ENCODE measurements at regions not wholly inside any gene's neighbourhood (a gene's known extent, or its start where the extent isn't known, plus 50 kb on each side); places are given as distances from the start of the nearest gene placed in this dataset.

GRCh38 chrX:8971116-8971515 lies 62.8 kb downstream of the FAM9B start:
- Mint-ChIP-seq H3K36me3 (no peaks in the 10 kb centered on the region), H3K4me3 (no peak overlapping the region), H3K27ac (no peak overlapping the region), H3K9me3 (peaks cover 0 to 2% (median 0%) of the 10 kb centered on the region in 3 donors), H3K4me1 (peaks cover 0 to 1% (median 0%) of the 10 kb centered on the region in 3 donors), H3K27me3 (no peaks in the 10 kb centered on the region)

- Mint-ChIP-seq H3K36me3 (no peaks in the 10 kb centered on the region), H3K27me3 (no peaks in the 10 kb centered on the region), H3K4me1 (peaks cover 0 to 1% (median 0%) of the 10 kb centered on the region in 3 donors), H3K9me3 (peaks cover 0 to 5% (median 2%) of the 10 kb centered on the region in 3 donors), H3K4me3 (no peak overlapping the region), H3K27ac (no peak overlapping the region)
Observed at GRCh38 chrX:8969378-8969777, 64.5 kb downstream of the FAM9B start.

- Mint-ChIP-seq H3K4me3 (no peak overlapping the region), H3K27ac (no peak overlapping the region), H3K36me3 (no peaks in the 10 kb centered on the region), H3K4me1 (peaks cover 0 to 1% (median 0%) of the 10 kb centered on the region in 3 donors), H3K27me3 (no peaks in the 10 kb centered on the region), H3K9me3 (peaks cover 5 to 9% (median 8%) of the 10 kb centered on the region in 3 donors)
Observed at GRCh38 chrX:8967461-8967860, 66.5 kb downstream of the FAM9B start.

GRCh38 chrX:8960957-8961468 lies 72.9 kb downstream of the FAM9B start:
- no peaks in the 10 kb centered on the region for H3K36me3 Mint-ChIP-seq
- peaks cover 25% of the 10 kb centered on the region for H3K27me3 Mint-ChIP-seq
- H3K4me1 Mint-ChIP-seq = peaks cover 0 to 15% (median 12%) of the 10 kb centered on the region in 3 donors
- peak overlapping the region in 1 of 3 donors; percentile 30 for H3K27ac Mint-ChIP-seq
- peaks cover 3 to 9% (median 7%) of the 10 kb centered on the region in 3 donors for H3K9me3 Mint-ChIP-seq
- peak overlapping the region in 1 of 4 donors; percentile 2 for H3K4me3 Mint-ChIP-seq

- Mint-ChIP-seq H3K4me1 (peaks cover 0 to 4% (median 4%) of the 10 kb centered on the region in 3 donors), H3K36me3 (no peaks in the 10 kb centered on the region), H3K4me3 (no peak overlapping the region), H3K27ac (no peak overlapping the region), H3K9me3 (no peaks in the 10 kb centered on the region), H3K27me3 (peaks cover 31% of the 10 kb centered on the region)
Observed at GRCh38 chrX:8955511-8955910, 78.4 kb downstream of the FAM9B start.

- peaks cover 8% of the 10 kb centered on the region for H3K27me3 Mint-ChIP-seq
- no peak overlapping the region for H3K27ac Mint-ChIP-seq
- H3K4me3 Mint-ChIP-seq = no peak overlapping the region
- no peaks in the 10 kb centered on the region for H3K4me1 Mint-ChIP-seq
- H3K9me3 Mint-ChIP-seq = peaks cover 0 to 1% (median 0%) of the 10 kb centered on the region in 3 donors
- H3K36me3 Mint-ChIP-seq = peaks cover 1% of the 10 kb centered on the region
Observed at GRCh38 chrX:8946563-8946962, 87.4 kb downstream of the FAM9B start.

- Mint-ChIP-seq H3K27ac (no peak overlapping the region), H3K4me3 (no peak overlapping the region), H3K27me3 (peaks cover 2% of the 10 kb centered on the region), H3K36me3 (peaks cover 5% of the 10 kb centered on the region), H3K4me1 (no peaks in the 10 kb centered on the region), H3K9me3 (peaks cover 4 to 11% (median 7%) of the 10 kb centered on the region in 3 donors)
Observed at GRCh38 chrX:8939322-8939721, 94.6 kb downstream of the FAM9B start.

GRCh38 chrX:8927701-8928100 lies 106.2 kb downstream of the FAM9B start:
- H3K4me3 Mint-ChIP-seq = no peak overlapping the region
- peaks cover 5% of the 10 kb centered on the region for H3K27me3 Mint-ChIP-seq
- no peak overlapping the region for H3K27ac Mint-ChIP-seq
- peaks cover 0 to 2% (median 0%) of the 10 kb centered on the region in 3 donors for H3K9me3 Mint-ChIP-seq
- peaks cover 0 to 1% (median 0%) of the 10 kb centered on the region in 3 donors for H3K4me1 Mint-ChIP-seq
- no peaks in the 10 kb centered on the region for H3K36me3 Mint-ChIP-seq

GRCh38 chrX:8927066-8927635 lies 106.8 kb downstream of the FAM9B start:
- H3K4me3 Mint-ChIP-seq = no peak overlapping the region

GRCh38 chrX:8921615-8922014 lies 112.3 kb downstream of the FAM9B start:
- Mint-ChIP-seq H3K9me3 (no peaks in the 10 kb centered on the region), H3K4me3 (no peak overlapping the region), H3K27me3 (peaks cover 4% of the 10 kb centered on the region), H3K4me1 (peaks cover 0 to 1% (median 0%) of the 10 kb centered on the region in 3 donors), H3K27ac (no peak overlapping the region), H3K36me3 (no peaks in the 10 kb centered on the region)

More at GRCh38 chrX:8927066-8927635, 106.8 kb downstream of the FAM9B start:
- H3K9me3 Mint-ChIP-seq = peaks cover 0 to 2% (median 0%) of the 10 kb centered on the region in 3 donors
- peaks cover 4% of the 10 kb centered on the region for H3K27me3 Mint-ChIP-seq
- peaks cover 0 to 1% (median 0%) of the 10 kb centered on the region in 3 donors for H3K4me1 Mint-ChIP-seq
- no peaks in the 10 kb centered on the region for H3K36me3 Mint-ChIP-seq
- no peak overlapping the region for H3K27ac Mint-ChIP-seq

GRCh38 chrX:8919801-8920200 lies 114.1 kb downstream of the FAM9B start:
- no peaks in the 10 kb centered on the region for H3K36me3 Mint-ChIP-seq
- peaks cover 4% of the 10 kb centered on the region for H3K27me3 Mint-ChIP-seq
- no peaks in the 10 kb centered on the region for H3K9me3 Mint-ChIP-seq
- no peak overlapping the region for H3K4me3 Mint-ChIP-seq
- no peak overlapping the region for H3K27ac Mint-ChIP-seq
- no peaks in the 10 kb centered on the region for H3K4me1 Mint-ChIP-seq

GRCh38 chrX:8916697-8917096 lies 115.5 kb upstream of the FAM9A start:
- H3K9me3 Mint-ChIP-seq = no peaks in the 10 kb centered on the region
- no peaks in the 10 kb centered on the region for H3K4me1 Mint-ChIP-seq
- H3K27ac Mint-ChIP-seq = no peak overlapping the region
- H3K27me3 Mint-ChIP-seq = no peaks in the 10 kb centered on the region
- H3K36me3 Mint-ChIP-seq = no peaks in the 10 kb centered on the region
- H3K4me3 Mint-ChIP-seq = no peak overlapping the region

GRCh38 chrX:8914681-8915080 lies 113.5 kb upstream of the FAM9A start:
- H3K9me3 Mint-ChIP-seq = no peaks in the 10 kb centered on the region
- no peaks in the 10 kb centered on the region for H3K27me3 Mint-ChIP-seq
- no peaks in the 10 kb centered on the region for H3K4me1 Mint-ChIP-seq
- no peak overlapping the region for H3K4me3 Mint-ChIP-seq
- H3K36me3 Mint-ChIP-seq = no peaks in the 10 kb centered on the region
- H3K27ac Mint-ChIP-seq = no peak overlapping the region

GRCh38 chrX:8913655-8914409 lies 112.6 kb upstream of the FAM9A start:
- H3K4me3 Mint-ChIP-seq = no peak overlapping the region
- H3K9me3 Mint-ChIP-seq = no peaks in the 10 kb centered on the region
- no peaks in the 10 kb centered on the region for H3K27me3 Mint-ChIP-seq
- H3K36me3 Mint-ChIP-seq = no peaks in the 10 kb centered on the region
- H3K27ac Mint-ChIP-seq = no peak overlapping the region
- no peaks in the 10 kb centered on the region for H3K4me1 Mint-ChIP-seq

GRCh38 chrX:8907688-8908087 lies 106.5 kb upstream of the FAM9A start:
- H3K4me3 Mint-ChIP-seq = no peak overlapping the region
- H3K9me3 Mint-ChIP-seq = no peaks in the 10 kb centered on the region
- H3K36me3 Mint-ChIP-seq = no peaks in the 10 kb centered on the region
- no peaks in the 10 kb centered on the region for H3K4me1 Mint-ChIP-seq
- no peak overlapping the region for H3K27ac Mint-ChIP-seq
- peaks cover 3% of the 10 kb centered on the region for H3K27me3 Mint-ChIP-seq

Measured in IgD-negative memory B cell (primary cell).